ENCODE measurements at regions not wholly inside any gene's neighbourhood (a gene's known extent, or its start where the extent isn't known, plus 50 kb on each side); places are given as distances from the start of the nearest gene placed in this dataset.
"Not testable (repeated sequence)": the region's sequence is repeated elsewhere in the genome, so short reads cannot be mapped to it uniquely, and the experiment has no call there.

GRCh38 chr9:124123621-124124020 is 112.1 kb downstream of the LHX2 start:
- TF ChIP-seq CTCF (IDR thresholded peaks at IDR 0.05); ZFX (IDR thresholded peaks at IDR 0.05; ENCODE audit: borderline replicate concordance): not testable (repeated sequence)

All from 22Rv1 (cell line).